ENCODE measurements at regions not wholly inside any gene's neighbourhood (a gene's known extent, or its start where the extent isn't known, plus 50 kb on each side); places are given as distances from the start of the nearest gene placed in this dataset.
A peak's percentile ranks its signal among the peaks of the same experiment; 100 is the strongest.
"Not testable (repeated sequence)": the region's sequence is repeated elsewhere in the genome, so short reads cannot be mapped to it uniquely, and the experiment has no call there.

DNA sequence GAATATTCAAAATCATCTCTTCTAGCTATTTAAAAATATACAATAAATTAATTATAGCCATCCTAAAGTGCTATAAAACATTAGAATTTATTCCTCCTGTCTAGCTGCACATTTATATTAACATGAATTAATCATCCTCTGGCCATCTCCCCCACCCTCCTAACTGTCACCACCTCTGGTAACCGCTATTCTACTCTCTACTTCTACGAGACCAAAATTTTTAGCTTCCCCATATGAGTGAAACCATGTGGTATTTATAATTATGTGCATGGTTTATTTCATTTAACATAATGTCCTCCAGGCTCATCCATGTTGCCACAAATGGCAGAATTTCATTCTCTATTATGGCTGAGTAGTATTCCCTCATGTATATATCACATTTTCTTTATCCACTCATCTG is 265.2 kb downstream of the COG6 start:
- no peak overlapping the region for H3K9ac ChIP-seq (ENCODE audit: insufficient read length, low read depth)
- no peaks in the 10 kb centered on the region for H3K9me3 ChIP-seq (ENCODE audit: insufficient read depth, low read length)
- H3K4me1 ChIP-seq (ENCODE audit: insufficient read depth, insufficient read length) = no peaks in the 10 kb centered on the region
- TF ChIP-seq SUZ12 (IDR thresholded peaks at IDR 0.05; ENCODE audit: extremely low read depth, insufficient read depth, insufficient read length) (no peak), ZNF274 (IDR thresholded peaks at IDR 0.05; ENCODE audit: low read depth, low read length) (no peak), YY1 (IDR thresholded peaks at IDR 0.05; ENCODE audit: insufficient read depth, insufficient read length) (no peak)
- no peaks in the 10 kb centered on the region for H3K27me3 ChIP-seq (ENCODE audit: insufficient read depth, insufficient read length)
- no peak for DNase-seq (ENCODE audit: low read depth, low spot score)
- no peak overlapping the region for H3K4me3 ChIP-seq (ENCODE audit: insufficient read length, low read depth)
- no peaks in the 10 kb centered on the region for H3K36me3 ChIP-seq (ENCODE audit: insufficient read depth, insufficient read length, low read length)

GRCh38 chr13:39926345-39926744 is 270.9 kb downstream of the COG6 start:
- Histone ChIP-seq H3K27me3 (ENCODE audit: insufficient read depth, insufficient read length) (no peaks in the 10 kb centered on the region), H3K9ac (ENCODE audit: insufficient read length, low read depth) (no peak overlapping the region), H3K36me3 (ENCODE audit: insufficient read depth, insufficient read length, low read length) (no peaks in the 10 kb centered on the region), H3K9me3 (ENCODE audit: insufficient read depth, low read length) (no peaks in the 10 kb centered on the region), H3K4me1 (ENCODE audit: insufficient read depth, insufficient read length) (no peaks in the 10 kb centered on the region), H3K4me3 (ENCODE audit: insufficient read length, low read depth) (no peak overlapping the region)
- TF ChIP-seq ZNF274 (IDR thresholded peaks at IDR 0.05; ENCODE audit: low read depth, low read length) (no peak), YY1 (IDR thresholded peaks at IDR 0.05; ENCODE audit: insufficient read depth, insufficient read length) (no peak), SUZ12 (IDR thresholded peaks at IDR 0.05; ENCODE audit: extremely low read depth, insufficient read depth, insufficient read length) (no peak)
- DNase-seq (ENCODE audit: low read depth, low spot score) = no peak

- Histone ChIP-seq H3K4me3 (ENCODE audit: insufficient read length, low read depth) (no peak overlapping the region), H3K9ac (ENCODE audit: insufficient read length, low read depth) (no peak overlapping the region), H3K27me3 (ENCODE audit: insufficient read depth, insufficient read length) (no peaks in the 10 kb centered on the region), H3K36me3 (ENCODE audit: insufficient read depth, insufficient read length, low read length) (no peaks in the 10 kb centered on the region), H3K4me1 (ENCODE audit: insufficient read depth, insufficient read length) (no peaks in the 10 kb centered on the region), H3K9me3 (ENCODE audit: insufficient read depth, low read length) (no peaks in the 10 kb centered on the region)
- DNase-seq (ENCODE audit: low read depth, low spot score) = no peak
- TF ChIP-seq YY1 (IDR thresholded peaks at IDR 0.05; ENCODE audit: insufficient read depth, insufficient read length) = no peak
- TF ChIP-seq ZNF274 (IDR thresholded peaks at IDR 0.05; ENCODE audit: low read depth, low read length) = no peak
- TF ChIP-seq SUZ12 (IDR thresholded peaks at IDR 0.05; ENCODE audit: extremely low read depth, insufficient read depth, insufficient read length) = no peak
Measured at GRCh38 chr13:39928261-39928660, 272.8 kb downstream of the COG6 start.

GRCh38 chr13:39929583-39929982 is 274.1 kb downstream of the COG6 start:
- Histone ChIP-seq H3K27me3 (ENCODE audit: insufficient read depth, insufficient read length) (no peaks in the 10 kb centered on the region), H3K9me3 (ENCODE audit: insufficient read depth, low read length) (no peaks in the 10 kb centered on the region), H3K36me3 (ENCODE audit: insufficient read depth, insufficient read length, low read length) (no peaks in the 10 kb centered on the region), H3K9ac (ENCODE audit: insufficient read length, low read depth) (no peak overlapping the region), H3K4me1 (ENCODE audit: insufficient read depth, insufficient read length) (no peaks in the 10 kb centered on the region), H3K4me3 (ENCODE audit: insufficient read length, low read depth) (no peak overlapping the region)
- no peak for DNase-seq (ENCODE audit: low read depth, low spot score)
- TF ChIP-seq ZNF274 (IDR thresholded peaks at IDR 0.05; ENCODE audit: low read depth, low read length) = no peak
- TF ChIP-seq YY1 (IDR thresholded peaks at IDR 0.05; ENCODE audit: insufficient read depth, insufficient read length) = no peak
- TF ChIP-seq SUZ12 (IDR thresholded peaks at IDR 0.05; ENCODE audit: extremely low read depth, insufficient read depth, insufficient read length) = no peak

DNA sequence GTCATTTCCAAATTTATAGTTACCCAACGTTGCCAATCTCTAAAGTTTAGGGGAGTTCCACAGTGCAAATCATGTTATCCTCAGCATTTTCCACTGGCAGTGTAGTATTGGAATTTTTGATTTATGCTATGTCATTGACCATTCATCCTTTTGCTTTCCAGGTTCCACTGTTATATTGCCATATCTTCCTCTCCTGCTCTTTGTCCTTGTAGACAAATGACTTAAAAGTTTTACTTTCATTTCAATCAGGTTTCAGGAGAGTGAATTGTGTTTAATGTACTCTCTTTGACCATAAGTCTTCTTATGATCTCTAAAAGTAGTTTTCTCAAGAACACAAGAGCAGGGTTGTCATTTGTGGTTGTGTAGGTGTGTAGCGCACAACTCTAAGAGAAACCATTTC is 274.6 kb downstream of the COG6 start:
- TF ChIP-seq SUZ12 (IDR thresholded peaks at IDR 0.05; ENCODE audit: extremely low read depth, insufficient read depth, insufficient read length) = no peak
- TF ChIP-seq YY1 (IDR thresholded peaks at IDR 0.05; ENCODE audit: insufficient read depth, insufficient read length) = no peak
- no peak for TF ChIP-seq ZNF274 (IDR thresholded peaks at IDR 0.05; ENCODE audit: low read depth, low read length)
- H3K27me3 ChIP-seq (ENCODE audit: insufficient read depth, insufficient read length) = no peaks in the 10 kb centered on the region
- H3K36me3 ChIP-seq (ENCODE audit: insufficient read depth, insufficient read length, low read length) = no peaks in the 10 kb centered on the region
- H3K4me1 ChIP-seq (ENCODE audit: insufficient read depth, insufficient read length) = no peaks in the 10 kb centered on the region
- H3K9ac ChIP-seq (ENCODE audit: insufficient read length, low read depth) = no peak overlapping the region
- H3K9me3 ChIP-seq (ENCODE audit: insufficient read depth, low read length) = no peaks in the 10 kb centered on the region
- no peak overlapping the region for H3K4me3 ChIP-seq (ENCODE audit: insufficient read length, low read depth)
- DNase-seq (ENCODE audit: low read depth, low spot score) = no peak

DNA sequence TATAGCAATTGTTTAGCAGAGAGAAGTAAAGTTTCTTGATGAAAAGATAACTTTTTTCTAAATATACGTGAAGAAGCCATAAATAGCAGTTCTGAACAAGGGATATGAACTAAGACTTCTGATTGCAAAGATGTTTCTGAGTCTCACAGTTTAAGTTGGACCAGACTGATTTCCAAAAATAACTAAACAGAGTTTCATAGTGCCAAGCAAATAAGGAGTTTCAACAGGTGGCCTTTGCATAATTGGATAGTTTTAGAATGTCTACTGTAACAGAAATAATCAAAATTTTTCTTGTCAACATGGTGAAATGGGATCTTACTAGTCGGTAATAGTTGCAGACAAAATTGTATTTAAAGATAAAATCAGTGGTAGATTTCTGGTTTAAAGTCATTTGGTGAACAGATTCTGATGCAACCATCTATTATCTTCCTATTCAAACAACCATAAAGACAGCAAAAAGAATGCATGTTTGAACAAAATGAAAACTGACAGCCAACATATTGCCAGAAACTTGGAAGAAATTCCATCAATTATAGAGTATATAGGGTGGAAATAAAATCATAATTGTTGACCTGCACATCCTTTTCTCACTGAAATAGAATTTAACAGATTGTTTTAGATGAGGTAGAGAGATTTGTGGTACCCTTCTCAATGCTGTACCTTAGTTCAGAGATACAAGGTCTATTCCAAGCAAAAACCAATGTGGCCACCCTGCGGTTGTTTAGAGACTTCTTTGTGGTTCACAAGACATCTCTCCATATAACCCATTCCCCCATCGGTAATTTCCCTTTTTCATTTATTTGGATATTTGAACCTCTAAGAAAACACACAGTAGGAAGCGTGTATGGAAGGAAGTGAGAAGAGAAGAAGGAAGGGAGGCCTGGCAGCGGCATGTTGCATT is 275.3 kb downstream of the COG6 start:
- no peaks in the 10 kb centered on the region for H3K9me3 ChIP-seq (ENCODE audit: insufficient read depth, low read length)
- no peaks in the 10 kb centered on the region for H3K36me3 ChIP-seq (ENCODE audit: insufficient read depth, insufficient read length, low read length)
- no peaks in the 10 kb centered on the region for H3K27me3 ChIP-seq (ENCODE audit: insufficient read depth, insufficient read length)
- no peak for DNase-seq (ENCODE audit: low read depth, low spot score)
- no peaks in the 10 kb centered on the region for H3K4me1 ChIP-seq (ENCODE audit: insufficient read depth, insufficient read length)
- no peak for TF ChIP-seq YY1 (IDR thresholded peaks at IDR 0.05; ENCODE audit: insufficient read depth, insufficient read length)
- no peak overlapping the region for H3K4me3 ChIP-seq (ENCODE audit: insufficient read length, low read depth)
- H3K9ac ChIP-seq (ENCODE audit: insufficient read length, low read depth) = no peak overlapping the region

GRCh38 chr13:39931505-39931904 is 276.0 kb downstream of the COG6 start:
- TF ChIP-seq SUZ12 (IDR thresholded peaks at IDR 0.05; ENCODE audit: extremely low read depth, insufficient read depth, insufficient read length) (no peak), YY1 (IDR thresholded peaks at IDR 0.05; ENCODE audit: insufficient read depth, insufficient read length) (no peak), ZNF274 (IDR thresholded peaks at IDR 0.05; ENCODE audit: low read depth, low read length) (no peak)
- H3K27me3 ChIP-seq (ENCODE audit: insufficient read depth, insufficient read length) = no peaks in the 10 kb centered on the region
- H3K9ac ChIP-seq (ENCODE audit: insufficient read length, low read depth) = no peak overlapping the region
- peak; percentile 22 for DNase-seq (ENCODE audit: low read depth, low spot score)
- no peak overlapping the region for H3K4me3 ChIP-seq (ENCODE audit: insufficient read length, low read depth)
- no peaks in the 10 kb centered on the region for H3K9me3 ChIP-seq (ENCODE audit: insufficient read depth, low read length)
- no peaks in the 10 kb centered on the region for H3K4me1 ChIP-seq (ENCODE audit: insufficient read depth, insufficient read length)
- no peaks in the 10 kb centered on the region for H3K36me3 ChIP-seq (ENCODE audit: insufficient read depth, insufficient read length, low read length)

GRCh38 chr13:39932514-39932913 is 277.1 kb downstream of the COG6 start:
- not testable (repeated sequence) for H3K4me1 ChIP-seq (ENCODE audit: insufficient read depth, insufficient read length); H3K36me3 ChIP-seq (ENCODE audit: insufficient read depth, insufficient read length, low read length); H3K4me3 ChIP-seq (ENCODE audit: insufficient read length, low read depth); H3K9ac ChIP-seq (ENCODE audit: insufficient read length, low read depth); H3K9me3 ChIP-seq (ENCODE audit: insufficient read depth, low read length); H3K27me3 ChIP-seq (ENCODE audit: insufficient read depth, insufficient read length); DNase-seq (ENCODE audit: low read depth, low spot score)
